GM19324 (cell line): ENCODE measurements at regions not wholly inside any gene's neighbourhood (a gene's known extent, or its start where the extent isn't known, plus 50 kb on each side); places are given as distances from the start of the nearest gene placed in this dataset.
"Not testable (repeated sequence)": the region's sequence is repeated elsewhere in the genome, so short reads cannot be mapped to it uniquely, and the experiment has no call there.

Source experiments
- ATAC-seq: cut with Tn5 transposase; IDR thresholded peaks from one replicate; pipeline ENCODE4 v1.9.1; 2021; ENCODE audit warnings: mild to moderate bottlenecking, moderate library complexity; ENCODE audit not compliant: unreplicated experiment, low FRiP score

DNA sequence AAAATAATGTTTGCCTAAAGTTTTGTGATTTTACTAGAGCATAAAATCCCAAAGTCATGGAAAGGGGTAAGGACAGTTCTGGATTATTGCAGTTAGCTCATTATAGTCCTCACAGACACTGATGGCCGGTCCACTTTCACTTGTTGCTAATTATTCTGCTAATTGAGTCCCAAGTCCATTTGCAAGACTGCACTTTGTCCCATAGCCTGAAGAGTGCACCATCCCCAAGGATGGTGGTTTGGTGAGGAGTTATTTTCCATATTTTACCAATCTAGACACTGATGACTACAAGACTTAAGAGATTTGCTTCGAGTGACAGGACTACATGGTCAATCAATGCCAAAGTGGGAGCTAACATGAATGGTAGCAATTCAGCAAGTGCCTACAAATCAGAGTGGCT is 181.8 kb upstream of the CACNA2D1 start:
- ATAC-seq, result no peak

DNA sequence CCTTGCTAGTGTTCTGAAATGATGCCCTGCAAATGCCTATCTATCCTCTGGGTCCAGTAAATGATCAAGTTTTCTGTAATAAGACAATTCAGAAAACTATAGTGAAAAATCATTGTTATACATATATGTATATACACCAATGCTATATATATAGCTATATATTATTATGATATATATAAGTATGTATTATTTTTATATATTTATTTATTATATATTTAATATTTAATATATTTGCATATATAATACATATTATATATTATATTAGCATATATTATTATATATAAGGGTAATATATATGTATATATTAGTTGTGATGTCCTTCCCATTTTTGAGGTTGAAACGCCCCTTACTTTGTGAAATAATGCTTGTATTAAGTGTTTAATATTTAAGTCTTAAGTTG is 181.4 kb upstream of the CACNA2D1 start:
- ATAC-seq, result no peak

DNA sequence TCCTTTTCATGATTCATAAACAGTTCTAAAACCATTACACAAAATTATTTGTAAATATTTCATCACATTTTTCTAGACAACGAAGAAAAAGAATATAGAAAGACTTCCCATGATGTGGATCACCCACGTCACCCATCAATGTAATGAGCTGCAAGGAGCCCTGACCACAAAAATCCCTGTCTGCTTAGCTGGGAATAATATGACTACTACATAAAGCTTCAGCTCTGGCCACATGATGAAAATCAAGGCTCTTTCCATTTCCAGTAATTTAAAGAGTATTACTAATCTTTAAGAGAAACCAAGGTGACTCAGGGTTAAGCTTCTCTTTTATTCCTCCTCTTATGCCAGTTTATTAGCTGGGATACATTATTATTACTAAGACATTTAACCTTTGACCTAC is 180.8 kb upstream of the CACNA2D1 start:
- no peak for ATAC-seq

DNA sequence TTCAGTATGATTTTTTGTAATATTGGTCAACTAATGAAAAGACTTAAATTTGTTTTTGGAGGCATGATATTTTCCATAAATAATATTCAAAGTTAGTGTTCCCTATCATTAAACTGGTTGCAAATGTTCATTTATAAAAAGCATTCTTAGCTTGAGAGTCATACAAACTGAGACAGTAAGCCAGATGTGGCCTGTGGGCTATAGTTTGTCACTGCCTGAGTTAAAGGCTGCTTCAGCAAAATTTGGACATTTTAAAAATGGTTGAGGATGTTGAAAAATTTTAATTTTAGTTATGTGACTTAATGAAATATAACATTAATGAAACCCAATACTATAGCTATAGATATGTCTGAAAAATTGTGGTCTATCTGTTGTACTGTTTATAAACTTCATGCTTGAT is 180.2 kb upstream of the CACNA2D1 start:
- ATAC-seq, result no peak

DNA sequence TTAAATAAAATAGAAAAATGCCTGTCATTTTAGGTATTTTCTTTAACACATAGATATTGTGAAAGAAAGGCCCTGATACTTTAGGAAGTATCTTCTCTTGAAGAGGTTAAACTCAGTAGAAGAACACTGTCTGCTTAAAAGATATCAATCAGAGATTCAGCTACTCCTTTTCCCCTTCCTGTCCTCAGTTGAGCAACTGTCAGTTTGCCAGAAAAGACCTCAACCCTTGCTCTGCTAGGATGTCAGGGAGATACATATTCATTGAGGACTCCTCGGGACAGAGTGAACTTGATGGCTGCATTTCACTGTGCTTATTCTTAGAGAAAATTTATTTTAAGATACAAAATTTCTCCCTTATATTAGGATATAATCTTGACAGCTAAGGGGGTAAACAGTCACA is 173.6 kb upstream of the CACNA2D1 start:
- no peak for ATAC-seq

DNA sequence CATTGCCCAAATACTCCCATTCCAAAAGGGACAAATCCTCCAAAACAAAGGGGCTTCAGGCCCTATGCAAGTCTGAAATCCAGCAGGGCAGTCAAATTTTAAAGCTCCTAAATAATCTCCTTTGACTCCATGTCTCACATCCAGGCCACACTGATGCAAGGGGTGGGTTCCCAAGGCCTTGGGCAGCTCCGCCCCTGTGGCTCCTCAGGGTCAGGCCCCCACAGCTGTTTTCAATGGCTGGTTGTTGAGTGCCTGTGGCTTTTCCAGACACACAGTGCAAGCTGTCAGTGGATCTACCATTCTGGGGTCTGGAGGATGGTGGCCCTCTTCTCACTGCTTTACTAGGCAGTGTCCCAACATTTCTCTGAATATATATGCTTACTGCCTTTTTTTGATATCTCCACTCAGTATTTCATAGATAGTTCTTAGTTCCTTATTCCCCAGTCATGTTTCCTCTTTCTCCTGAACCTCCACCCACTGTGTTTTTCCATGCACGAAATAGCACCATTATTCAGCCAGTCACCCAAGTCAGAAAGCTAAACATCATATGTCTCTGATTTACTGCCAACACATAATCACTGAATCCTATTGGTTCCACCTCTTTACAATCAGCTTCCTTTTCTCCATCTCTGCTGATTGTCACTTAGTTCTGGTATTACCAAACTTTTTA is 172.6 kb upstream of the CACNA2D1 start:
- ATAC-seq, result no peak

DNA sequence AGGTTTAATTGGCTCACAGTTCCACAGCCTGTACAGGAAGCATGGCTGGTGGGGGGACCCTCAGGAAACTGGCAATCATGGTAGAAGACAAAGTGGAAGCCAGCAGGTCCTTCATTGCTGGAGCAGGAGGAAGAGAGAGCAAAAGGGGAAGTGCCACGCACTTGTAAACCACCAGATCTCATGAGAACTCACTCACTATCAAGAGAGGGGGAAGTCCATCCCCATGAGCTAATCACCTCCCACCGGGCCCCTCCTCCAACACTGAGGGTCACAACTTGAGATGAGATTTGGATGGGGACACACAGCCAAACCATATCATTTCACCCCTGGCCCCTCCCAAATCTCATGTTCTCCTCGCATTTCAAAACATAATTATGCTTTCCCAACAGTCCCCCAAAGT is 171.9 kb upstream of the CACNA2D1 start:
- ATAC-seq, result peak; percentile 74

DNA sequence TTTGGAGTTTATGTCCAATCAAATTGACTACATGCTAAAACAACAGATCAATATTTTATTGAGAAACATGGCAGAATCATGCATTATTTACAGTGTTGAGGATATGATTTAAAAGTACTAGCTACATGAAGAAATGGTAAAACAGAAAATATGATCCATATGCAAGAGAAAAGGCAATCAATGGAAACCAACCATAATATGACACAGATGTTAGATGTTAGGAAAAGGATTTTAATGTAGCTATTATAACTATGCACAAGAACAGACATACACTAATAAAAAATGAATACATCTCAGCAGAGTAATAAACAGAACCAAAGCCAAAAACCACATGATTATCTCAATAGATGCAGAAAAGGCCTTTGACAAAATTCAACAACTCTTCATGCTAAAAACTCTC is 166.2 kb upstream of the CACNA2D1 start:
- no peak for ATAC-seq

DNA sequence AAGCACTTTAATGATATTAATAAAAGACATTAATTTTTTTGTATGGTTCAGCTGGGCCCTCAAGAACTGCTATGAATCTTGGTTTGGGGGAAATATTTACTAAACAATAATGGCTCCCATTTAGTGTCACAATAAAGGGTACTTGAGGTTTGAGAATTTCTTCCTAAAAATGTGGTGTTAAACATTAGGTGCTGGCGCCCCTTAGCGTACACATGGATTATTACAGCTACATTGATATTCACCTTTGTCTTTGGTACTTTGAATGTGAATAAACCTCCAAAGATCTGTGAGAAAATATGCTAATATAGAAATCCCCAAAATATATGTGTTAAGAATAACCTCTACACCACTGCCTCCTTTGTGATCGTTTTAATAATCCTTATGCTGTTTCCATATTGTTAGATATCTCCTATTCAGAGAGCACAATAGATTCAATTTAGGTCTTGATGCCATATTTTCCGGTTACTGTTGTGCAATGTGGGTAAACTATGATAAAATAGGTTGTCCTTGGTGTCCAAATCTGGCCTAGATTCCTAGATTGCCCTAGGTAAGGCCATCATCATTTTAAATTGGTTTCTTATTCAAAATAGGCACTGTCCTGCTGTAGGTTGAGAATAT is 161.8 kb upstream of the CACNA2D1 start:
- no peak for ATAC-seq

DNA sequence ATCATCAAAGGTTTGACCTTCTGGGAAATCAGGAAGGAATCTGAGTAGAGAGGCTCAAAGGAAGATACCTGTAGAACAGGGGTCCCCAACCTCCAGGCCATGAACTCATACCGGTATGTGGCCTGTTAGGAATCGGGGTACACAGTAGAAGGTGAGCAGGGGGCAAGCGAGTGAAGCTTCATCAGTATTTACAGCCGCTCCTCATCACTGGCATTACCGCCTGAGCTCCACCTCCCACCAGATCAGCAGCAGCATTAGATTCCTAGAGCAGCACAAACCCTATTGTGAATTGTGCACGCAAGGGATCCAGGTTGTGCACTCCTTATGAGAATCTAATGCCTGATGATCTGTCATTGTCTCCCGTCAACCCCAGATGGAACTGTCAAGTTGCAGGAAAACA is 158.5 kb upstream of the CACNA2D1 start:
- no peak for ATAC-seq

DNA sequence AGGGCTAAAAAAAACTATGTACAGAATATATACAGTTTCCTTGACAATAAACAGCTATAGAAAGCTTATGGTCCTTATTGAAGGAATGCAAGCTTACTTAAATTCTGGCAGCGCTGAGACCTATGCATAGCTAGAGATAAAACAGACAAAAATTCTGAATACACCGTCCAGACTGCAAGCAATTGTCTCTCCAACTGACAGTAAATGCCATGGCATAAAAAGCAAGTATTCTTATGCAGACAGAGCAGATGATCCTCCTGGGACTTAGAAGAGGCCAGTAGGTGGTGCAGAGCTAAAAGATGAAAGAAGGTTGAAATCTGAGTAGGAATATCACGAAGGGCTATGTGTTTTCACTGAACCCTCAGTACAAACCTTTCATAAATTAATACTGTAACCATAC is 157.0 kb upstream of the CACNA2D1 start:
- ATAC-seq, result no peak

DNA sequence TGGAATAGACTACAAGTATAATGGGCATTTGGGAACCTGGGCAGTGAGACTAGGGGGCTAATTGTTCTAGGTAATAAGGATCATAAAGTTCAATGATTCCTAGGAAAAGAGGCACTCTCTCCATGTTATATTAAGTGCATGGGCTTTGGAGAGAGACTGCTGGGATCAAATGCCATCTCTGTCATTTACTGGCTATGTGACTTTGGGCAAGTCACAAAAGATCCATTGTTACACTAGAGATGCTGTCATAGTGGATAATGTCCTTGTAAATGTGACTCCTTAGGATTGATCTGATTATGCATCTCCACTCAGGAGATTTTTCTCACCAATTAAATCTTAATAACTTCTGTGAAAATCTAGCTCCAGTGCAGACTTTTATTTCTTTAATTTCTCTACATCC is 156.3 kb upstream of the CACNA2D1 start:
- no peak for ATAC-seq

DNA sequence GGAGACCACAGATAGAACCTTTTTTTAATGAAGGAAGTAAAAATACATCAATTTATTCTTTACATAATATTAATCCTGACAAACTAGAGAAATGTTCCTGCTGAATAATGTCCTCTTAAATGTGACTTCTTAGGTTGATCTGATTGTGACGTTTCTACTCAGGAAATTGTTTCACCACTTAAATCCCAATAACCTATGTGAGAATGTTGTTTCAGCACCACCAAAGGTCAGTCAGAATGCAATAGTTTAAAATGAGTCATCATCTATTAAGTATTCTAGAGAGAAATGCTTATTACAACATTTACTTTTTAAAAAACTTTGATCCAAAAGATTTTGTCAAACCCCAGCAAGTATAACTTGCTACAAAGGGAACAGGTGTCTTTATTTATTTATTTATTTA is 155.4 kb upstream of the CACNA2D1 start:
- no peak for ATAC-seq

DNA sequence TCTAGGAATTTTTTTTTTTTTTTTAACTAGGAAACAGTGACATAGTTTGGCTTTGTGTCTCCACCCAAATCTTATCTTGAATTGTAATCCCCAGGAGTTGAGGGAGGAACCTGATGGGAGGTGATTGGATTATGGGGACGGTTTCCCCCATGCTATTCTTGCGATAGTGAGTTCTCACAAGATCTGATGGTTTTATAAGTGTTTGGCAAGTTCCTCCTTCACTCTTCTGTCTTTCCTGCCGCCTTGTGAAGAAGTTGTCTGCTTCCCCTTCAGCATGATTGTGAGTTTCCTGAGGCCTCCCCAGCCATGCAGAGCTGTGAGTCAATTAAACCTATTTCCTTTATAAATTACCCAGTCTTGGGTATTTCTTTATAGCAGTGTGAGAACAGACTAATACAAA is 152.2 kb upstream of the CACNA2D1 start:
- ATAC-seq, result not testable (repeated sequence)

DNA sequence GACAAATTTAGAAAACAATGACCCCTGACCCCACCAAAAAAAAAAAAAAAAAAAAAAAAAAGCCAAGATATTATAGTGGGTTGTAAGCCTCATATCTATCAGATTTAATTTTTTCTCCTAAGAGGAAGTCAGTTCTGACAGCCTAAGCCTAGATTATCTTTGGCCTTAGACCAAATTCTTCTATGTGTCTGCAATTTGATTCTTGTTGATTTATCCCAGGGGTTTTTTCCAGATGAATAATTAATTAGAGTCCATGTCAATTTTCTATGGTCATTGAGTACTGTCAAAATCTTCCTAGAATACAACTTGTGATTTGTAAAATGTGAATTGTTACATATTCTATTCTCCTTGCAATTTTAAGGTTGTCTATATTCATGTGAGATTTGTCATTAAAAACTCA is 151.6 kb upstream of the CACNA2D1 start:
- ATAC-seq, result no peak

DNA sequence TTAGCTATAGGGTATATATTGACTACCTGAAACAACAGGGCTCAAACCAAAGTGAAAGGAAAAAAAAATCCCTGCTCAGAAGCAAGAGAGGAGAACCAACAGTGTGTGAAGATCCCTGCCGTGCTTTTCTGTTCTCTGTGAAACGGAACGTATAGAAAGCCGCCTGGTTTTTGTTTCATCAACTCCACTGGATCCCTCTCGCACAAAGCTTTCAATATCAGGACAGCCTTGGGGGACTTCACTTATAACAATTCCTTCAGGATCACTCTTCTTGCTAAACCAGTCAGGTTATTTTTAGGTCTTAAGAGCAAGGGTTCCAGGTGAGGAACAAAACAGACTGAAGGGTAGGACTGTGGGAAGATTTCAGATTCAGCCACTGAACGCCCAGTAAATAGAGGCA is 151.1 kb upstream of the CACNA2D1 start:
- no peak for ATAC-seq

DNA sequence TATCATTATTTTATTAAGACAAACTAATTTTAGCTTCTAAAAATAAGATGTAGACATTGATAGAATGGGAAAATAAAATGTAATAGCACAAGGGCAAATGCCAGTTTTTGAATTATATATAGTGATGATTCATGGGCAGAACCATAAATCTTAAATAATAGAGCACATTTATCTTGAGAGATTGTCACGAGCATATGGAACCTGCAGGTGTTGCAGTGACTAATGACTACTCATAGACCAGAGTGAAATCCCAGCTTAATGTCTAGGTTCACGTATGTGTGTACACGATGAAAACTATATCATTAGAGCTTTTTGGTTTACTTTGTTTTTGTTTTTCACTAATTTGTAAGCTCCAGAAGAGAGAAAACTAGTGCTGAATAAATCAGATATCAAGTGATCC is 150.2 kb upstream of the CACNA2D1 start:
- no peak for ATAC-seq

DNA sequence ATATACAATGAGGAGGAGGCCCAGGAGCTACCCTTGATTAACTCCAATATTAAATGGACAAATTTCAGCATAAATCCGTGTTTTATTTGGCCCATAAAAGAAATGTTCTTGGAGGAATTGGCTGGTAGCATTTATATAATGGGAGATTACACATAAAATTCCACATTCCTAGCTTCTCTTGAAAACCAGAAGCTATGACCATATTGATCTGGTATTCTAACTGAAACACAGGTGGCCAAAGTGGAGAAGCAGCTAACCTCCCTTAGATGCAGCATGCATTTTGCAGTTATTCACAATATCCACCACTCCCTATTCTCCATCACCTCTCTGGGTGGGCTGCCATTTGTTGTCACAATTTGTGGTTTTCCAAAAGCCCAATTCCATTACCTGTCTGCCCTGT is 148.8 kb upstream of the CACNA2D1 start:
- no peak for ATAC-seq

DNA sequence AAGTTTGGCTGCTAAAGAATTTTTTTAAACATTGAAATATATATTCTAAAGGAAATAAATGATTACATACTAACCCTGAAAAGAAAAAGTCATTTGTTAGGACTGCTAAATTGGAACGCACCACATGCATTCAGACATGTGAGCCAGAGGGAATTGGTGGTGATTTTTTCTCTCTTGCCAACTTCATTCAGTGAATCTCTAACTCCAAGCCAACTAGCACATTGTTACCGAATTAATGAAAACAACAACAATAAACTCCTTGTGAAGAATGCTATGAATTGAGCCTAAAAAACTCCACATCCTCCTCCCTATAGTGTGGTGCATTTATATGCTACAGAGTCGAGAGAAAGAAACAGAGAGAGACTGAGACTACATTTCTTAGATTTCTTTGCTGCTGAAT is 135.5 kb upstream of the CACNA2D1 start:
- no peak for ATAC-seq

DNA sequence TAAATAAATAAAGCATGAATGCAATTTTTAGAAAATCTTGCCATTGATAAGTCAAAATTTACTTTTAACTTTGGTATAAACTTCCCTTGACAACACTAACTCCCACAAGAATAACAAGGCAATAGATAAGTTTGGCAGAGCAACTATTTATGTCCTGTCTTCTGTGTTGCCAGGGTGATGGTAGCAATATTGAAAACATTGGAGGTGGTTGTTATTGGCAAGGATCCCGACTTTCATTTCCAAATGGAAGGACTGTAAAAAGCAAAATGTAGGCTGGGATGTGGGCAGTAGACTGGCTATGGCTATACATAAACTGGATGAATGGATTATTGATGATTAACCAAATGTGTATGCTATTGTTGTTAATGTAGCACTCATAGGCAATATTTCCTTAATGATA is 134.9 kb upstream of the CACNA2D1 start:
- no peak for ATAC-seq

DNA sequence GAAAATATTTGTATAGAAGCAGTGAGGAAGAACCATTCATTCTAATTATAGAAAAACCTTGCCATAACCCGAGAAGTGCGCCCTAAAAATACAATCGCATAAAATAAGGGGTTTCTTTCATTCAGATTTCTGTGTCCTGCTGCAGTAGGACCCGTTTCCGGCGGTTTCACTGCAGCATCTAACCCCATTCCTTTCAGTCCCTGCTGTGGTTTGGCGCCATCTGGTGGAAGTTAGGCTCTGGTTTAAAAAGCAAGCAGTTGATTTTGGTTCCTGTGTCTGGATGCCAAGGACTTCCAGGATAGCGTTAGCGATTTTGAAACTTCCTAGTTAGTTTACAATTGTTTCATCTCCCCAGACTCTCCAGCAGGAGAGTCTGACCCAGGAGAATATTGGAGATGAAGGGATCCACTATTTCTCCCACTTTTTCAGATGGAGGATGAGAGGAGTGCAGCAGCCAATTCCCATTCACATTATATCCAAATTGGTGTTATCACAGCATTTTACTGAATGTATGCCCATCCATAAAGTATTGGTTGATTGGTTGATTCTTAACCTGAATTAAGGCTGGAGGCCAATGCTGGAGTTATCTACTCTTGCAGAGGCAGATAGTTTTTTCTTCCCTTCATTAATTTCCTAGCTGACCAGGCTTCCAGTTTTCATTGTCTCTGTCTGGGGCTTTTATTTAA is 128.8 kb upstream of the CACNA2D1 start:
- peak; percentile 80 for ATAC-seq

DNA sequence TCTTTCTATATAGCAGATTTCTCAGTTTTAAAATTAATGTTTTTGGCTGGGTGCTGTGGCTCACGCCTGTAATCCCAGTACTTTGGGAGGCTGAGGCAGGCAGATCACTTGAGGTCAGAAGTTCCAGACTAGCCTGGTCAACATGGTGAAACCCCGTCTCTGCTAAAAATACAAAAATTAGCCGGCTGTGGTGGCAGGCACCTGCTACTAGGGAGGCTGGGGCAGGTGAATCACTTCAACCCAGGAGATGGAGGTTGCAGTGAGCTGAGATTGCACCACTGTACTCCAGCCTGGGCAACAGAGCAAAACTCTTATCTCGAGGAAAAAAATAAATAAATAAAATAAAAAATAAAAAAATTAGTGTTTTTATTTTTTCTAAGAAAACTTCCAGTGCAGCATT is 127.5 kb upstream of the CACNA2D1 start:
- ATAC-seq, result not testable (repeated sequence)
